ENCODE measurements at regions not wholly inside any gene's neighbourhood (a gene's known extent, or its start where the extent isn't known, plus 50 kb on each side); places are given as distances from the start of the nearest gene placed in this dataset.

DNA sequence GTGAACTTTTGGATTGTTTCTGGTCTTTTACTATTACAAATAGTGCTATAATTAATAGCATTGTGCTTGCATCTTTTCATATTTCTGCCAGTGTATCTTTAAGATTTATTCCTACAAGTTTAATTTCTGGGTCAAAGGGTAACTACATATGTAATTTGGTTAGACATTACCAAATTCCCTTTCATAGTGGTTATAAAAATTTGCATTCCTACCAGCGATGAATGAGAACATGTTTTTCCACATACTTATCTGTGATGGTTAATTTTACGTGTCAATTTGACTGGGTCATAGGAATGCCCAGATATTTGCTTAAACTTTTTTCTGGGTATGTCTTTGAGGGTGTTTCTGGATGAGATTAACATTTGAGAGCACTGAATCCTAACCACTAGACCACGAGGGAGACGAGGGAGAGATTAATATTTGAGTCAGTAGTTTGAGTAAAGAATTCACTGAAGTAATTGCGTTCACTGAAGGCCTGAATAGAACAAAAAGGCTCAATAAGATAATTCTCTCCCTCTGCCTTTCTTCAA is 132.3 kb upstream of the NEO1 start:
- H3K27ac Mint-ChIP-seq = no peak overlapping the region
- TF ChIP-seq, protein P1, sequence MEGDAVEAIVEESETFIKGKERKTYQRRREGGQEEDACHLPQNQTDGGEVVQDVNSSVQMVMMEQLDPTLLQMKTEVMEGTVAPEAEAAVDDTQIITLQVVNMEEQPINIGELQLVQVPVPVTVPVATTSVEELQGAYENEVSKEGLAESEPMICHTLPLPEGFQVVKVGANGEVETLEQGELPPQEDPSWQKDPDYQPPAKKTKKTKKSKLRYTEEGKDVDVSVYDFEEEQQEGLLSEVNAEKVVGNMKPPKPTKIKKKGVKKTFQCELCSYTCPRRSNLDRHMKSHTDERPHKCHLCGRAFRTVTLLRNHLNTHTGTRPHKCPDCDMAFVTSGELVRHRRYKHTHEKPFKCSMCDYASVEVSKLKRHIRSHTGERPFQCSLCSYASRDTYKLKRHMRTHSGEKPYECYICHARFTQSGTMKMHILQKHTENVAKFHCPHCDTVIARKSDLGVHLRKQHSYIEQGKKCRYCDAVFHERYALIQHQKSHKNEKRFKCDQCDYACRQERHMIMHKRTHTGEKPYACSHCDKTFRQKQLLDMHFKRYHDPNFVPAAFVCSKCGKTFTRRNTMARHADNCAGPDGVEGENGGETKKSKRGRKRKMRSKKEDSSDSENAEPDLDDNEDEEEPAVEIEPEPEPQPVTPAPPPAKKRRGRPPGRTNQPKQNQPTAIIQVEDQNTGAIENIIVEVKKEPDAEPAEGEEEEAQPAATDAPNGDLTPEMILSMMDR (IDR thresholded peaks at IDR 0.05; ENCODE audit: unreplicated experiment) = no peak
- H3K27me3 Mint-ChIP-seq = no peaks in the 10 kb centered on the region
- no peak for DNase-seq (ENCODE audit: low spot score, unreplicated experiment)
- no peaks in the 10 kb centered on the region for H3K36me3 Mint-ChIP-seq (ENCODE audit: insufficient read depth)
- no peak overlapping the region for H3K4me3 Mint-ChIP-seq (ENCODE audit: low read depth)
- peaks cover 1% of the 10 kb centered on the region for H3K4me1 Mint-ChIP-seq (ENCODE audit: low read depth)
- H3K9me3 Mint-ChIP-seq (ENCODE audit: low read depth) = no peaks in the 10 kb centered on the region

DNA sequence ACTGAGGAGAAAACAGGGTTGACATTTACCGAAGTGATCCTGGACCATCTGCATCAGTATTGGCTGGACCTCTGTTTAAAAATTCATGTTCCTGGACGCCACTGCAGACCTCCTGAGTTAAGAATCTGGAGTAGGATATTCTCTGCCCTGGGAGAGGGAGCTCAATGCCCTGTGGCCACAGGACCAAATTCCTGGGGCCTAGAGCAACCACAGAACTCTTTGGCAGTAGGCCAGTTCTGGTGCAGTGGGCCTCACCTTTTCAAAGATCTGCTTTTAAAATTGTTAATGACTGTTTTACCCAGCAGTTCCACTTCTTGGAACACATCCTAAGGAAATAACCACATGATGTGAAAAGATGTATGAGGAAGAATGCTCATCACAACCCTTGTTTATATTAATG is 133.3 kb upstream of the ADPGK start:
- Mint-ChIP-seq H3K4me3 (ENCODE audit: low read depth) (no peak overlapping the region), H3K27ac (no peak overlapping the region), H3K36me3 (ENCODE audit: insufficient read depth) (no peaks in the 10 kb centered on the region), H3K9me3 (ENCODE audit: low read depth) (no peaks in the 10 kb centered on the region), H3K27me3 (no peaks in the 10 kb centered on the region), H3K4me1 (ENCODE audit: low read depth) (no peaks in the 10 kb centered on the region)
- TF ChIP-seq, protein P1 (IDR thresholded peaks at IDR 0.05; ENCODE audit: unreplicated experiment) = no peak
- DNase-seq (ENCODE audit: low spot score, unreplicated experiment) = no peak

DNA sequence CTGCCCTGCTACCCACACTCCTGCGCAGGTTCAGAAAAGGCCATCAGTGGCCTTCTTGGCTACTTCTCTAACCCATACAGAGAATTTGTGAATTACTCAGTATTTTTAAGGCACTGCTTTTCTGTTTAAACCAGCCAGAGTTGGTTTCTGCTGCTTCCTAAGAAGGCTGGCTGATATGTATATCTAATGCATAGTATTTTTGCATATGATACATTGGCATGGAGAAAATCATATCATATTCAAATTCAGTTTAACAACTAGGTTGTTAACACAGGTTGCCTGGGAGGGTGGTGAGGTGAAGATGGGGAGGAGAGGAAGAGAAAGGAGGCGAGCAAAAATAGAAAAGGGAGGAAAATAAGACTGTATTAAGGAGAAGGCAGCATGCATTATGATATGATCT is 132.8 kb upstream of the ADPGK start:
- Mint-ChIP-seq H3K27me3 (no peaks in the 10 kb centered on the region), H3K4me3 (ENCODE audit: low read depth) (no peak overlapping the region), H3K27ac (no peak overlapping the region), H3K36me3 (ENCODE audit: insufficient read depth) (no peaks in the 10 kb centered on the region), H3K9me3 (ENCODE audit: low read depth) (no peaks in the 10 kb centered on the region), H3K4me1 (ENCODE audit: low read depth) (no peaks in the 10 kb centered on the region)
- DNase-seq (ENCODE audit: low spot score, unreplicated experiment) = no peak
- TF ChIP-seq, protein P1 (IDR thresholded peaks at IDR 0.05; ENCODE audit: unreplicated experiment) = no peak

DNA sequence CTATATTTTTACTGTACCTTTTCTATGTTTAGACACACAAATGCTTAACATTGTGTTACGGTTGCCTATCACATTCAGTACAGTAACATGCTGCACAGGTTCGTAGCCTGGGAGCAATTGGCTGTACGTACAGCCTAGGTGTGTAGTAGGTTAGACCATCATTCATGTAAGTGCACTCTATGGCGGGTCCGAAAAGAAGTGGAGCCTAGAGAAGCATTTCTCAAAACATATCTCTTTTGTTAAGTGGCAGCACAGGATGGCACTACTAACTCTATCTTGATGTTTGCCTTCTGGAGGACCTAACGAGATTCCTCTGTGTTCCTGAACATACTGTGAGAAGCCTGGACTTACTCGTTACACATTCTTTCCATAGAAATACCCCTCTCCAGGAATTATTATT is 132.3 kb upstream of the ADPGK start:
- H3K9me3 Mint-ChIP-seq (ENCODE audit: low read depth) = no peaks in the 10 kb centered on the region
- no peaks in the 10 kb centered on the region for H3K27me3 Mint-ChIP-seq
- TF ChIP-seq, protein P1 (IDR thresholded peaks at IDR 0.05; ENCODE audit: unreplicated experiment) = no peak
- H3K36me3 Mint-ChIP-seq (ENCODE audit: insufficient read depth) = no peaks in the 10 kb centered on the region
- no peaks in the 10 kb centered on the region for H3K4me1 Mint-ChIP-seq (ENCODE audit: low read depth)
- H3K4me3 Mint-ChIP-seq (ENCODE audit: low read depth) = no peak overlapping the region
- no peak overlapping the region for H3K27ac Mint-ChIP-seq
- DNase-seq (ENCODE audit: low spot score, unreplicated experiment) = no peak

DNA sequence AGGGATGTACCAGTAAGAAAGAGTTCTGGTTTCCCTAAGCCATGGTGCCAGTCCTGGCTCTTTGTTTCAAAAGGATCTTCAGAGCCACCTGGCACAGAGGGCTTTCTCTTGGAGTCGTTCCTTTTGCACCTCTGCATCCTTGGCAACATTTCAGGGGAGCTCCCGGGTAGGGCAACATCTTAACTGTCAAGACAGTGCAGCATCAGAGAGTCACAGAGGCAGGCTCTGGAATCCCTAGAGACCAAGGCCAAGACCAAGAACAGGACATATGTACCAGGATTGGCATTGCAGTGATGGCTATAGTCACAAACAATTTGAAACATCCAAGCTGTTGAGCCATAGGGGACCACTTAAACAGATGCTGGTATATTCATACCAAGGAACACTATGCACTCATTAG is 129.4 kb upstream of the ADPGK start:
- Mint-ChIP-seq H3K36me3 (ENCODE audit: insufficient read depth) (no peaks in the 10 kb centered on the region), H3K4me1 (ENCODE audit: low read depth) (no peaks in the 10 kb centered on the region), H3K27me3 (no peaks in the 10 kb centered on the region), H3K4me3 (ENCODE audit: low read depth) (no peak overlapping the region), H3K27ac (no peak overlapping the region), H3K9me3 (ENCODE audit: low read depth) (no peaks in the 10 kb centered on the region)
- DNase-seq (ENCODE audit: low spot score, unreplicated experiment) = no peak
- TF ChIP-seq, protein P1 (IDR thresholded peaks at IDR 0.05; ENCODE audit: unreplicated experiment) = no peak
